OCI-LY3 (cell line): ENCODE measurements at regions not wholly inside any gene's neighbourhood (a gene's known extent, or its start where the extent isn't known, plus 50 kb on each side); places are given as distances from the start of the nearest gene placed in this dataset.

ENCODE experiments used
- H2AFZ ChIP-seq: fragments of 200-600, 300-600 bp; shearing (Covaris generic); 2 replicates; pipeline ENCODE4 v1.6.0; 2014; ENCODE audit warnings: antibody characterized with exemption, low read depth, low read length
- H3K27ac ChIP-seq: fragments of 200-600, 300-600 bp; sonication (generic); 2 replicates; pipeline ENCODE4 v1.5.1; 2014; ENCODE audit warnings: mild to moderate bottlenecking, low read length, moderate library complexity, mixed read lengths
- H3K27me3 ChIP-seq: fragments of 200-600, 300-600 bp; sonication (generic); 2 replicates; pipeline ENCODE4 v1.6.1; 2014; ENCODE audit warnings: low read depth, low read length, mixed read lengths
- H3K36me3 ChIP-seq: fragments of 200-600, 300-600 bp; sonication (generic); replicated peaks from 2 replicates; pipeline ENCODE3; 2014; ENCODE audit warnings: low read depth, low read length, mixed read lengths
- H3K4me1 ChIP-seq: fragments of 300-600, 200-600 bp; sonication (generic); 2 replicates; pipeline ENCODE4 v1.6.1; 2014; ENCODE audit warnings: low read length, mixed read lengths
- H3K4me2 ChIP-seq: fragments of 200-600, 300-600 bp; sonication (generic); 2 replicates; pipeline ENCODE4 v1.6.1; 2014; ENCODE audit warnings: low read length, mixed read lengths
- H3K4me3 ChIP-seq: fragments of 300-600, 200-600 bp; sonication (generic); 2 replicates; pipeline ENCODE4 v1.5.1; 2014; ENCODE audit warnings: antibody characterized with exemption, mild to moderate bottlenecking, low read length, moderate library complexity
- H3K79me2 ChIP-seq: fragments of 300-600, 200-600 bp; shearing (Covaris generic); 2 replicates; pipeline ENCODE4 v1.6.1; 2014; ENCODE audit warnings: mild to moderate bottlenecking, low read length, mixed read lengths
- H3K9ac ChIP-seq: fragments of 300-600, 200-600 bp; shearing (Covaris generic); 2 replicates; pipeline ENCODE4 v1.6.0; 2014; ENCODE audit warnings: mild to moderate bottlenecking, low read length, moderate library complexity
- H3K9me3 ChIP-seq: fragments of 200-600, 300-600 bp; shearing (Covaris generic); 2 replicates; pipeline ENCODE4 v1.6.1; 2014; ENCODE audit warnings: low read length, mixed read lengths; ENCODE audit not compliant: insufficient read depth
- H4K20me1 ChIP-seq: fragments of 200-600, 300-600 bp; sonication (generic); 2 replicates; pipeline ENCODE4 v1.6.1; 2016; ENCODE audit warnings: low read length, mixed read lengths; ENCODE audit not compliant: insufficient read depth
- CTCF ChIP-seq: fragments of 200-600, 300-600 bp; sonication (generic); IDR thresholded peaks from 2 replicates; pipeline ENCODE4 v1.5.1; 2014; ENCODE audit warnings: antibody characterized with exemption, low read length, low read depth
- EZH2phosphoT487 ChIP-seq: fragments of 200-600 bp; shearing (Covaris generic); IDR thresholded peaks from 2 replicates; pipeline ENCODE4 v1.6.1; 2018; ENCODE audit warnings: antibody characterized with exemption, mixed run types, low read depth

GRCh38 chr10:85168243-85168642 lies 839.9 kb downstream of the CCSER2 start:
- TF ChIP-seq CTCF (no peak), EZH2phosphoT487 (no peak)
- Histone ChIP-seq H3K4me1 (no peaks in the 10 kb centered on the region), H3K27me3 (no peaks in the 10 kb centered on the region), H3K9me3 (no peaks in the 10 kb centered on the region), H3K4me2 (no peak overlapping the region), H3K79me2 (no peaks in the 10 kb centered on the region), H3K4me3 (no peak overlapping the region), H3K27ac (no peak overlapping the region), H3K36me3 (no peaks in the 10 kb centered on the region), H3K9ac (no peak overlapping the region), H2AFZ (no peak overlapping the region), H4K20me1 (no peaks in the 10 kb centered on the region)

GRCh38 chr10:85170026-85170425 lies 841.6 kb downstream of the CCSER2 start:
- Histone ChIP-seq H3K79me2 (no peaks in the 10 kb centered on the region), H3K9ac (no peak overlapping the region), H3K9me3 (no peaks in the 10 kb centered on the region), H3K27ac (no peak overlapping the region), H3K36me3 (no peaks in the 10 kb centered on the region), H2AFZ (no peak overlapping the region), H4K20me1 (no peaks in the 10 kb centered on the region), H3K27me3 (no peaks in the 10 kb centered on the region), H3K4me1 (no peaks in the 10 kb centered on the region), H3K4me2 (no peak overlapping the region), H3K4me3 (no peak overlapping the region)
- TF ChIP-seq CTCF = no peak
- no peak for TF ChIP-seq EZH2phosphoT487

- Histone ChIP-seq H4K20me1 (no peaks in the 10 kb centered on the region), H2AFZ (no peak overlapping the region), H3K4me1 (no peaks in the 10 kb centered on the region), H3K79me2 (no peaks in the 10 kb centered on the region), H3K4me2 (no peak overlapping the region), H3K9ac (no peak overlapping the region), H3K36me3 (no peaks in the 10 kb centered on the region), H3K4me3 (no peak overlapping the region), H3K27ac (no peak overlapping the region), H3K27me3 (no peaks in the 10 kb centered on the region), H3K9me3 (no peaks in the 10 kb centered on the region)
- TF ChIP-seq CTCF (no peak), EZH2phosphoT487 (no peak)
Measured at GRCh38 chr10:85175635-85176034, 847.2 kb downstream of the CCSER2 start.

GRCh38 chr10:85177767-85178166 lies 849.4 kb downstream of the CCSER2 start:
- Histone ChIP-seq H3K36me3 (no peaks in the 10 kb centered on the region), H3K27ac (no peak overlapping the region)
- TF ChIP-seq EZH2phosphoT487 = no peak

GRCh38 chr10:85187047-85187446 lies 858.7 kb downstream of the CCSER2 start:
- Histone ChIP-seq H3K36me3 (no peaks in the 10 kb centered on the region), H3K4me1 (no peaks in the 10 kb centered on the region), H2AFZ (no peak overlapping the region), H3K9me3 (no peaks in the 10 kb centered on the region), H3K9ac (no peak overlapping the region), H3K27me3 (no peaks in the 10 kb centered on the region), H3K4me2 (no peak overlapping the region), H3K79me2 (no peaks in the 10 kb centered on the region), H3K4me3 (no peak overlapping the region), H3K27ac (no peak overlapping the region), H4K20me1 (no peaks in the 10 kb centered on the region)
- no peak for TF ChIP-seq EZH2phosphoT487
- TF ChIP-seq CTCF = no peak

More at GRCh38 chr10:85177767-85178166, 849.4 kb downstream of the CCSER2 start:
- no peaks in the 10 kb centered on the region for H3K9me3 ChIP-seq
- H3K79me2 ChIP-seq = no peaks in the 10 kb centered on the region
- H3K4me1 ChIP-seq = no peaks in the 10 kb centered on the region
- H2AFZ ChIP-seq = no peak overlapping the region
- no peak overlapping the region for H3K4me2 ChIP-seq
- H3K27me3 ChIP-seq = no peaks in the 10 kb centered on the region
- no peaks in the 10 kb centered on the region for H4K20me1 ChIP-seq
- no peak overlapping the region for H3K9ac ChIP-seq
- H3K4me3 ChIP-seq = no peak overlapping the region
